Esophagus mucosa (tissue), 1 donor: ENCODE measurements at regions not wholly inside any gene's neighbourhood (a gene's known extent, or its start where the extent isn't known, plus 50 kb on each side); places are given as distances from the start of the nearest gene placed in this dataset.
"Not testable (repeated sequence)": the region's sequence is repeated elsewhere in the genome, so short reads cannot be mapped to it uniquely, and the experiment has no call there.

Experiments
- ATAC-seq: fragments of 200-7000 bp; cut with Tn5 transposase; one replicate; pipeline ENCODE4 v1.9.1; 2020
- donor health status: DM: yes; HTN: yes; CAD: no.

DNA sequence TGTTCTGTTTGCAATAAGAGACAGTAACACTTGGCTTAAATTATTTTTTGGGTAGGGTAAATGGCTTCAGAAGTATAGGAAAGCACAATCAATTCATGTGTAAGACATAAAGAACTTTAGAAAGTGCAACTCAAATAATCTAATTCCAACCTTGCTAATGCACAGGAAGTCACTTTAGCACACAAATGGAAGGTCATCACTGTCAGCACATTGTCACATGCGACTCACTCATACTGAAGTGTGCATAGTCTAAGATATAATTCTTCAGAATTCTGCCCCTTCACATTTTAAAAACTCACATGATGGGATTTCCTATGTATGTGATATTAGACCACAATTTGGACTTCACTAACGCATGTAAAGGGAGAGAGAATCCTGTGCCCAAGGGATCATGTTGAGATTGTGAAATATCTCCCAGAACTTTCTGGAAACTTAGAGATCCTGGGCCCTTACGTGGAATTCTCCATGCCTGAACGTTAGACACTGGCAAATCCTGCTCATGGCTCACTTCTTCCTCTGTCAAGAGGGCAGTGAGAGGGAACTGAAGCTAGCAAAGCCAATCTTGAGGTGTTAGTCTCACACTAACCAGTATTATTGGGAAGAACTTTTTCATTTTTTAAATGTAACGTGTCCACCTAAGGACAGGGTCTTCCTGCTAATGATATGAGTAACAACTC, 403.2 kb upstream of the PTGER4 start:
- no peak for ATAC-seq

DNA sequence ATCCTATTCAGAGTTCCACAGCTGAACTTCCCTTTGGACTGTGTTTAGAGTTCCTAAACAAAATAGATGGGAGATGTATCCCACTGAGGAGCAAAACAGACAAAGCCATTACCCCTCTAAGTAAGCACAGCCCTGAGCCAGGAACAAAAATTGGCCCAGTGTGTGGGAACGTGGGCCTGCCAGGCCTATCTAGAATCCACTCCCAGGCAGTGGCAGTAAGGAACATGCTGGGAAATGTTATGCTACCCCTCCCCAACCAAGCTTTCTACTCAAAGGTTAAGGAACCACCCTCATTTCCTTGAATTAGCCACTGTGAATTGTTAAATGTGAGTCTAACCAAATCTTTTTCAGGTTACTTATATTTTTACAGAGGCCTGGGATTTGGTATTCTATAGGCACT, 405.1 kb upstream of the PTGER4 start:
- no peak for ATAC-seq

DNA sequence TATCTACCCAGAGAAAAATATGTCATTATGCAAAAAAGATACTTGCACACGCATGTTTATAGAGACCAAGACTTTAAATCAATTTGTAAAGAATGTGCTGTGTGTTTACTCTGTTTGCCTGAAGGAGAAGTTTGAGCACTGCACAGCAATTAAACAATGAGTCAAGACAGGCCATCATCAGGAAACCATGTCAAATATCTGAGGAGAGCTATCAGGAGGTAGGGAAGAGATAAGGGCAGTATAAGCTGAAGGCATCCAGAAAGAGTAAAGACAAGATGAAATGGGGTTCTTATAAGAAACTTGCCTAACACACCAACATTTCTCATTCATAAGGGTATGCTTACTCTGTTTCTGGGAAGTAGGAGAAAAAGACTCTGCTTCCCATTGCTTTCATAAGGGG, 405.8 kb upstream of the PTGER4 start:
- ATAC-seq = no peak

DNA sequence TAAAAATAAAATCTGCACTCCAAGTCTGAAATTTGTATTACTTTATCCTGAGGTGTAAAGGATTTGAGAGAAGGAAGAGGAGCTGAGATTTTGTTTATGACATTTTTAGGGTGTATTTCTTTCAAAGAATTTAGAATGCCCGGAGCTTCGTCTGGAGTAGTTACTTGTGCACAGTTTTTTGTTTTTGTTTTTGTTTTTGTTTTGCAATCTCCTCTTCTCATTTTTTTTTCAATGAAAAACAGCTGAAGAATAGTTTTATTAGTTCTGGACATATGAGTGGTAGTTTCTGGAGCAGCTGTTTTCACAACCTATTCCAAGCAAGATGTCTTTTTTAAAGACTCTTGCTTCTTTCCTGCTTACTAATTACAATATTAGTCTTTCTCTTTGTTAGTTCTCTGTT, 408.2 kb upstream of the PTGER4 start:
- ATAC-seq = no peak

DNA sequence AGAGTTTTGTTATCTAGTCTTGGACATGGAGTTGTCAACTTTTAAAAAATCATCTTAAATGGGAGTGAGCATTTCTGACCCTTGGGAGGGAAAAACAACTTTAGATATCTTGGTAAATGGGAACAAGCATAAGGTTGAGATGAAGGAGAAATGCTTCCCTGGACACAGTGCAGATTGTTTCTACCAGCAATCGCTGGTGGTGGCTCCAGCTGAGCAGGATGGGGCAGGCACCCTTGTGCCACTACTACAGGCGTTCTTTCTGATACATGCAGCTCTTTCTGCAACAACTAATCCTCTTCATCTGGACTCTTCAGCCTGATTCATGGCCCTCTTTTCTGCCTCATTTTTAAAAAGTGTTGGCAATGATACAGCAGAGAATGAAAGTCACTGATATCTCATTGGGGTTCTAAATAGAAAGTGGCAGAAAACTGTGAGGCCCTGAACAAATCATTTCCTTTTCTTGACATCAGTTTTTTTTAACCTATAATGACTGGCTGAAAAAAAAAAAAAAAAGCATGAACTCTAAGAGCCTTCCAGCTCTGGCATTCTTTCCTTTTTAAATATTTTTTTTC, 409.4 kb upstream of the PTGER4 start:
- ATAC-seq = no peak

DNA sequence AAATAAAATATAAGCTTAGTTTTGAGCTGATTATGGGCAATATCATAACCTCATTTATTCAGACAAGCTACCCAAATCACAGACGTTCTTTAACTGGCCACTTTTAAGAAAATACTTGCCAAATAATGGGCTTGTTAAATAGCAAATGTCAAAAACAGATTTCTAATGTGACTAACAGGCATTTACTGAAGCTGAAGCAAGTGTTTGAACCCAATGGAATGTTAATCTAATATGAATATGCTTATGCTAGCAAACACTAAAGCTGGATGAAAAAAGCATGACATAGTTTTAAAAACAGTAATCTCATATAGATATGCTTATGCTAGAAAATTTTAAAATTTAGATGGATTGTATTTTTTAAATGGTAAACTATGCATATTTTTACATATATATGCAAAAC, 411.6 kb upstream of the PTGER4 start:
- no peak for ATAC-seq

DNA sequence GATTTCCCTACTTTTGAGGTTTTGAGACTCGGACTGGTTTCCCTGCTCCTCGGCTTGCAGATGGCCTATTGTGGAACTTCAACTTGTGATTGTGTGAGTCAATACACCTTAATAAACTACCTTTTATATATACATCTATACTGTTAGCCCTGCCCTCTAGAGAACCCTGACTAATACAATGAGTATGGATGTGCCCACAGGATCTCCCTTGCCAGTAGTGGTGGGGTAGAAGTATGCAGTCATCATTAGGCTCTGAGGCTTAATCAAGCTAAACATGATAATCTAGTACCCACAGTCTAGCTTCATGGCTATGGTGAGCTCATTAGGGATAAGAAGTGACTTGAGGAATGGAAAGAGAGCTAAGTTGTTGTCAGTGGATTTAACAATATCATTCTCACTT, 412.8 kb upstream of the PTGER4 start:
- no peak for ATAC-seq

DNA sequence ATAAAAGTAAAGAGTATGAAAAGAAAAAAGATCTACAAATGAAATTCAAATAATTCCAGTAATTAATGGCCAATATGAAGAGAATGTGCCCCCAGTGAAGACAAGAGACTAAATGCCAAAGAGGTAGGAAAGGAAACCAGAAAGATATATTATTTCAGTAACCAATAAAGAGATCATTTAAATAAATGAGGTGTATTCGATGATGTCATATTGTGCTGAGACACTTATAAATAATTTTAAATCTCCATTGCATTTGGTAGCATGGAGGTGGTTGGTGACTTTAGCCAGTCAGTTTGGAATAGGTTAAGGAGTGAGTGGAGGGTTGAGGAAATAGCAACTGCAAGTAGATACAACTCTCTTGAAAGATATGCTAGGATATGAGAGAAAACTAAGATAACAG, 417.7 kb upstream of the PTGER4 start:
- no peak for ATAC-seq

DNA sequence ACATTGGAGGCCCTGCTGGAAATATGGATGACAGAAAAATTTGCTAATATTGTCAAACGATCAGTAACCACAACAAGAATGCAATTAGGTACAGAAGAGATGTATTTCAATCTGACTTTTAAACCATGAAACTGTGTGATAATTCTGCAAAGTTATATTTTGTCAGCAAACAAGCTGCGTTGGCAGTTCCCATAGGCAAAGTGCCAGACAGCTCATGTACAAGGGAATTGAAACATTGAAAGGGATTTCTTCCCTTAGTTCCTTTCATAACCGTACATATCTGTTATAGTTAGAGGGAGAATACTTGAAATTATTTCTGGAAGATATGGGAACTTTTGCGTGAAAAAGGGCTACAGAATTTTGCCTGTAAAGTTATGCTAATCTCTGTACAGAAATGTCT, 419.4 kb upstream of the PTGER4 start:
- no peak for ATAC-seq

DNA sequence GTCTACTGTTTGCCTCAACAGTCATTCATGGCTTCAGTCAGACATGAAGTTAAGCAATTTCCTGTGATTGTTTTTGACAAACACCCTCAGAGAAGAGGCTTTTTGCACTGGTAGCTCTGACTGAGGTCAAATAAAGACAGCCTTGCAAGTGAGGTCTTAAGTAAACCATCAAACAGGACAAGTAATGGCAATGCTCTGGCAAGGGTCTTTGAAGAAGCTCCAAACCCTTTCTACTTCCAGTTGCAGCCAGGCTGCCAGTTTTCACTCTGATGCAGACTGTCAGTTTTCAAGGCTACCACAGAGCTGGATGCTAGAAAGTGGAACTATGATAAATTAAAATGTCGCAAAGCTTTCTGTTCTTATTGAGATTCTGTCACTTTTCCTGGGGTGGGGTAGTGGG, 421.5 kb upstream of the PTGER4 start:
- no peak for ATAC-seq

DNA sequence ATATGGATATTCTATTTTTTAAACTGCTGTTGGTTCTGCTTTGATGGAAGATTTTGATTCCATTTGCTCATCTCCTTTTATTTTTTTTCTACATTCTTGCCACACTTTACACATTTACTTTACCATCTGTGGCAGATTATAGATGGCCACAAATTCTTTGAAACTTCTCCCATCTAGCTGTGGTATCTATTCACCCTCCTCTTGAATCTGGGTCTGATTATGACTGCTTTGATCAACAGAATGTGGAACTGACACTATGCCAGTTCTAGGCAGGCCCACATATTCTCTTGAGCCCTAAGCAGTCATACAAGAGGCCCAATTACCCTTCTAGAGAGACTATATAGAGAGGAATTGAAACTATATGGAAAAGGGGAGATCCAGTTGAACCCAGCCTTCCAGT, 439.0 kb upstream of the PTGER4 start:
- ATAC-seq = no peak

DNA sequence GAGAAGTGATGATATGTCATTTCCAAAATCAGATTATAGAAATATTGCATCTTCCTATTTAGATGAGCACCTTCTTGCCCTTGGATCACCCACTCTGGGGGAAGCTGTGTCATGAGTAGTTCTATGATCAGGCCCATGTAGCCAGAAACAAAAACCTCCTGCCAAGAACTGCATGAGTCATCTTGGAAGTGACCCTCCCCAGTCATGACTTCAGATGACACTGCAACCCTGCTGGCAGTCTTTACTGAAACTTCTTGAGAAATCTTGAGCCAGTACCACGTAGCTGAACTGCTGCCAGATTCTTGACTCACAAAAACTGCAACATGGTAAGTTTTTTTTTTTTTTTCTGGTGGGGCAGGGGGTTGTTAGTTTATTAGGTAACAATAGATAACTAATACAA, 439.6 kb upstream of the PTGER4 start:
- no peak for ATAC-seq

DNA sequence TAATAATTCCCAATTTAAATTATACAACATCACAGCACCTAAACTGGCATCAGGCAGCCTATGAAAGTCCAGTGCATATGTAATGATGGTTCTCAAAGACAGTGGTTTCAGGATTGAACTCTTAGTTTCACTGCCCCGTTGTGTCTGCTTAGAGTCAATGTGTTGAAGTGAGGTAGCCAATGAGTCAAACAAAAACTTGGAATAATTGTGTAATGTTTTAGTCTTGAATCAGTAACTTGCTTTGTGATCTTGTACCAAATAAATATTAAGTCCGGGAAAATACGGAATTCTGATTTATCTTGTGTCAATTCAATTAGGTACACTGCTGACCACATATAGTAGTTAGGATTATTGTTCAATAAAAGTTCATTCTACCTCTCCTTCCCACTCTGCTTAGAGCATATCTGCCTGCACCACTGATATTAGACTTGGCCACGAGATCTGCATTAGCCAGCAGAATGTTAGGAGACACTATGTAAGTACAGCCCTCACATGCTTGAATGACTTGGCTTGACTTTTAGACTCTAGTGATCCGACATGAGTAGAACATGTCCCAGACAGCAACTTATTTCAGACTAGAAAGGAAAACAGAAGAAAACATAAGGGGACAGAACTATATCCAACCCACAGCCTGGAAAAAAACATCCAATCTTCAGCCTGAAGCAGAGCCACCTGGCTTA, 441.5 kb upstream of the PTGER4 start:
- no peak for ATAC-seq

DNA sequence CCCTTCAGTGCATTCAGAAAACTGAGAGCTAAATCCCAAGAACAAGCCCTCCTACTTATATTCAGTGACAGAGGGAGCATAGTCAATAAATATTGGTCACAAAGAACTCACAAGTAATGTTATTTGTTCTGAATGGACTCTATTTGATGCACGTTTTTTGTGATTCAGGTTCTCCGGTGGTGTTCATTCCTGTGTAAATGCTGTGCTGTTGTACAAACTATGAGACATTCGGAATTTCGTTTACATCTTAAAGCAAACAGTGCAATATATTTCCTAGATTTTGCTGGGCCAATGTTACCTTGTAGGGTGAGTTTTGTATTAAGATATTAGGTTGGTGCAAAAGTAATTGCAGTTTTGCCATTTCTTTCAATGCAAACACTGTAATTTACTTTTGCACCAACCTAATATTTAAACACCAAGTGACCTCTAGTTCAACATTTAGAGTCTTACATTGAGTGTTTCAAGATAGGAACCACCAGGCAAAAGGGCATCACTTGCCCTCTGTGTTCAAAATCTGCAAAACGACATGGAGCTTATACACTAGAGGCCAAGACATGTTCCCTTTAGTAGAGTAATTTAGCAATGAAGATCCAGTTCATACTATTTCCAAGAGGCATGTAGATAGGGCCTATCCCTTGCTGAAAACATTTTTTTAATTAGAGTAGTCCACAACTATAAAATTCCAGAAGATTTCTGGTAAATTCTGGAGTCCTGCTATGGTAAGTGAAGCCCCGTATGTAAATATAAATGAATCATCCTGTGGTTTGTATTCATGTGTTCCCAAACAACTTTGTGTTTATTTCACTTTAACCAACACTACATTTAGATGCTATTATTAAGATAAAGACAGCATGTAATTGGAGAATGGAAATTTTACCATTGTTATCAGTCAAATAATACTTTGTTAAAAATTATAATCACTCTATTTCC, 444.0 kb upstream of the PTGER4 start:
- no peak for ATAC-seq

DNA sequence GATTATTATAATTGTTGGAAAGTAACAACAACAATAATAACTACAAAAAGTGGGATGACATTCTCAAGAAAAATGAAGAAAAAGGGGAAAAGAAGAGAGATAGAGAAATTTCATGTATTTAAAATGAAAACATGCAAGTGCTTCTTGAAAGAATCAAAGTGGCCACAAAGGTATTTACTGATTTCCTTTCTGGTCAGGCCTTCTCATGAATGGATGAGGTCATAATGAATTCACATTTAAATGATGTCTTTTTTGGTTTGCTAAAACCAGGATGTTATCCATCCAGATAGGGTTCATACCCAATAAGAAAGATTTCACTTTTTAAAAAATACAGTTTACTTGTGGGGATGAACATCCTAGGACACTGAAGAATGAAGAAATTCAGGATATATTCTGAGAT, 446.4 kb upstream of the PTGER4 start:
- no peak for ATAC-seq

DNA sequence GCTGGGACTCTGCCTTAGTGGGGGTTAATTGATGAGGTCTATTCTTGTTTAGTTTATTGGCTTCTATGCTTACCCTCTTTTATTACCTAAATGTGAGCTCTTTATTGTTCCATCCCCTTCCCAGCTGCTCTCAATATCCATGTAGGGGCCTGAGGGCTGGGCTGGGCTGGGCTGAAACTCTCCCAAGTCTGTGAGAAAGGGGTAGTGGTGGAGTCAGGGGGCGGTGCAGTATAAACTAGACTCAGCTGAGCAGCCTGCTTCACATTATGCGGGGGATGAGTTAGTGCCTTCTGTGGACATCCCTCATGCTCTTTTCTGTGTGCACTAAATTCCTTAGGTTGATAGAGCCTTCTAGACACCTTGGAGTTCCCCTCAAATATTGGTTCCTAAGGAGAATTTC, 451.8 kb upstream of the PTGER4 start:
- no peak for ATAC-seq

DNA sequence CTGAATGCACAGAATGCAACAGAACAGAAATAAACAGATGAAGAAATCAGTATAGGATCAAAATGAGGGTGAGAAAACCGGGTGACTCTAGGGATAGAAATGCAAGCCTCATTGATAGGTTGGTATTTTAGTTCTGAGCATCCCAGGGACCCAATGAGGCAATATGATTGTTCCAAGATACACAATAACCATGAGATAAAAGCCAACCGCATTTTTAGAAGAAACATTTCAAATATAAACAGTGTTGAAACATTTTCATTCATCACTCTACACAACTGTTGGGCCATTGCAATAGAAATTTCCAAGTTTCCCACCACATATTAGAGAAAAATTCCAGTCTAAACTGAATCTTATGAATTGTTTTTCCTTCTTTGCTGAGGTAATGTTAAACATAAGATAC, 452.3 kb upstream of the PTGER4 start:
- ATAC-seq = no peak

DNA sequence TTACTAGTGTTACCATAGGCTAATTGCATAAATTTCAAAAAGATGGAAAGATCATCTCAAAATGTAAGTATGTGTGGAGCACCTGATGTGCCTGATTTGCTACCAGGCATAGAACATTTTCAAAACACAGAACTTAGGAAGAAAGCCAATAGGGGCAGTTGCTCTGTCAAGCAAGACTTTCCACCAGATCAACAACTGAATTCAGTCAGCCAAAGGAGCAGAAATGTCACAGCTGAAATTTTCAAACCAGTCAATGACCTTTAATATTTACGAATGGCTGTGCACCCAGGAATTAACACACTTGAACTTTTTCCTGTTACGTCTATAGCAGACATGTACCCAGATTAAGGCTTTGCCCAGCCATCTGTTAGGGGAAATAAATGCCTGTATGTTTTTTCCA, 452.8 kb upstream of the PTGER4 start:
- ATAC-seq = no peak

DNA sequence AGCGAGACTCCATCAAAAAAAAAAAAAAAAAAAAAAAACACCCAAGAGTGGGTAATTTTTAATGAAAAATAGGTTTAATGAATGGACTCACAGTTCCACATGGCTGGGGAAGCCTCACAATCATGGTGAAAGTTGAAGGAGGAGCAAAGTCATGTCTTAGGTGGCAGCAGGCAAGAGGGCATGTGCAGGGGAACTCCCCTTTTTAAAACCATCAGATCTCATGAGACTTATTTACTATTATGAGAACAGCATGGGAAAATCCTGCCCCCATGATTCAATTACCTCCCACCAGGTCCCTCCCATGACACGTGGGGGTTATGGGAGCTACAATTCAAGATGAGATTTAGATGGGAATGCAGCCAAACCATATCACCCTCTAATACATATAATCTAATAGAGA, 454.6 kb upstream of the PTGER4 start:
- not testable (repeated sequence) for ATAC-seq

DNA sequence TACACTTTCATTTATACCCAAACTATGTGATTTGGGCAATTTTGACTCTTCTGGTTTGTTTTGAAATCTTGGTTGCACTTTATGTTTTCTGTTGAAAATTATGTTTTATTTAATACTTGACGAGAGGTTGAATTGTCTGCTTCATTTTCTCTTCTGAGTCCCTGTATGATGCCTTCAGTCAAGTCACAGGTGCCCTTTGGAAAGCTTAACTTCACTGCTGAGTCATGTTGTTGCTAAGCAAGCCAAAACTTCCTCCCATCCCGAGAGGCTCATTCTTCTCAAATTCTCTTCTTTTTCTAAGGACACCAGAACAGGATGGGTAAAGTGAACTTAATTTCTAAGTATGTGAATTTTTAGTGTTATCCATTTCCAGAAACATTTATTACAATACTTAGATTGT, 455.3 kb upstream of the PTGER4 start:
- ATAC-seq = no peak

DNA sequence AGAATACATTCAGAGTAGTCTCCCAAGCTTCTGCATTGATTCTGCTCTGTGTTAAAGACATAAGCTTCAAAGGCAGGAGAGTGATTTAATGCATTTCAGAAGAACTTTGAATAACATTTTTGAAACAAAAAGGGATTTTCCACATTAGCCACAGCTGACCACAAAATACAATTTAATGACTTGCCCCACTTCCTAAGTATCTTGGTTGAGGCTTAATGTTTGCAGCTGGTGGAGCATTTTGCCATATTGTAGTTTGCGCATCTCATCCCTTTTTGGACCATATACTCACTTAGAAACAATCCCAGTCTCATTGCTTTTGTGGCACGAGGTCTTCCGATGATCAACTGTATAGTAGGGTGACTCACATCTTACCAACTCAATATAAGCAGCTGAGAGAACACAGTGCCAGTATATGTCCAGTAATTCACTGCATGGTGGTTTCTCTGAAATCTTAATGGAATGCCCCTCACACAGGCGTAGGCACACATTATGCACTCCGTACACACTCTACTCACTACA, 455.8 kb upstream of the PTGER4 start:
- no peak for ATAC-seq

DNA sequence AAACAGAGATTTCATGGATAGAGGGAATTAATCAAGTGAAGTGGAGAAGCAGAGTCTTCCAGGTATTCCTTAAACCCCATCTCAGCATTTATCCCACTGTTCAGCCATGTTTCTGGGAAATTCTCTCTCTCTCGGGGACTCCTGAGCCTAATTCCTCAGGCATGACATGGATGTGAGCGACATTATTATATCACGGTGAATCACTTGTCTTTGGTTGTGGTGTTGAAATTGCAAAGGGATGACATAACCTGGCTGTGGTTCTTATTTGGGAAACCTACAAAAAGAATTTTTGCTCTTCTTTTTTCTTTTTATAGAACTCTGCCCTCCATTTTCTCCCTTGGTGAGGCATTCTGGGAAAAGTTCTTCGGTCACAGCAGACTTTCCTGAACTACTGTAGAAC, 457.9 kb upstream of the PTGER4 start:
- no peak for ATAC-seq

DNA sequence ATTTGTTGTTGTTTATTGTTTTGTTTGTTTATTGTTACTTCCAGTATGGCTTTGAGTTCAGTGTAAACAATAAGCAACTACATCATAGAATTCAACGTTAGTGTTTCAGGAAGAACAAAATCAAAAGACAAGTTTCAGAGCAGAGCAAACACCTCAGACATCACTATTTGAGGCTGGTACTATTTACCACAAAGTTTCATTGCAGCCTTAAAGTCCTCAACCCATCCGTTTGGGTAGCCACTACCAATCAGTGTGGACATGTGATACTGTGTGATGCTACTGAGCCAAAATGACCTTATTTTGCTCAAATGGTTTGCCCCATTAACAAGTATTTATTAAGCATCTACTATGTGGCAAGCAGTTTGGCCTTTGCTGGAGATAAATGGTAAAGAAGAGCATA, 458.5 kb upstream of the PTGER4 start:
- ATAC-seq = no peak
